ENCODE measurements at regions not wholly inside any gene's neighbourhood (a gene's known extent, or its start where the extent isn't known, plus 50 kb on each side); places are given as distances from the start of the nearest gene placed in this dataset.

DNA sequence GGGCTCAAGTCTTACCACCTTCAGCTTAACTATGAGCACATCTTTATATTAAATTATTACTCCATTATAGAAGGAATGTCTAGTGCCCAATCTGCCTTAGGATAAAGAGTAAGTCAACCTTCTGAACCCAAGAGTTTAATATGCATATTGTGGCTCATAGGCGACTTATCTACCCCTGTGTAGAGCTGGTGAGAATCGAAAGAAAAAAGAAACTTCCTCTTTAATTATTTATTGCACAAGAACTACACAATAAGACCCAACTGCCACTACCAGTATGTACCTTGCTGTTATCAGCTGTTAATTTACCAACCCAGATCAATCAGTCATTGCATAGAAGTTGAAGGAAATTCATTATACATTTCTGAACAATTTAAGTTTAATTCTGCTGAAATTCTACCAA, 329.1 kb upstream of the SLC24A2 start (continued):
- no peak for TF ChIP-seq CEBPB (tag; IDR thresholded peaks at IDR 0.05)

DNA sequence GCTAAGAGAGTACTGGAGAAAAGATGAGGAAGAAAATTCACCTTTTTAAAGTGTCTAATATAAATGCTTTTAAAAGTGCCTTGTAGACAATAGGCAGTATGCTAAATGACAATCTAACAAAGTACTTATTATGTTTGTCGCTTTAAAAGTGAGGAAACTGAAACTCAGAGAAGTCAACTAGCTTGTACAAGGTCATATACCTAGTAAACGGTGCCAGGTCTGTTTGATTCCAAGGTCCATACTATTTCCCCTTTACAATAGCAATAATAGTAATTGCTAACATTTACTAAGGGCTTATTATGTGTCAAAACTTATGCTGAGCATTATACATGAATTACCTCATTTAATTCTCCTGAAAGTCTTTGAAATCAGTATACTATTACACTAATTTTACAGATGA, 328.6 kb upstream of the SLC24A2 start:
- H3K9ac ChIP-seq (ENCODE audit: insufficient read depth in 1 of 2, low read depth in 2 of 2, low read length in 2 of 2) = no peak overlapping the region

DNA sequence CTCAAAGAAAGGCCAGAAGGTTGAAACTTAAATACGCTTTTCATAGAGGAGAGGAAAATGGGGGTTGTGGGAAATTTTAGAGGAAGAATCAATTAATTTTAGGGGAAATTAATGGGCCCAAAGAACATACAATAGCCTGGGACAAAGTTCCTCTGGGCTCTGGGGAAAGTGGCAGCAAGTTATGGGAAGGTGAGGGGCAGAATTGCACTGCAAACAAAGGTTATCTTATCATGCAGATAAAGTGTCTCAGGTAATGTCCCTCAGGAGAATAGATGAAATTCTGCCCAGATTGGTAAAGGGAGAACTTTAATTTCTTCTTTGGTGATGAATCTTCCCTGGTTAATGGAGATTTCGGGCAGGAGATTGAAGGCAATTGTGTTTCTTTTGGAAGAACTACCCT, 326.1 kb upstream of the SLC24A2 start:
- no peaks in the 10 kb centered on the region for H3K36me3 ChIP-seq (ENCODE audit: control insufficient read depth, insufficient read depth, low read length)
- no peak for FAIRE-seq
- no peaks in the 10 kb centered on the region for H4K20me1 ChIP-seq (replicated peaks; ENCODE audit: control insufficient read depth, insufficient read depth, low read length)
- no TSS peak for BruUV-seq (replicated peaks)
- no peaks in the 10 kb centered on the region for H3K9me1 ChIP-seq (ENCODE audit: control insufficient read depth, insufficient read depth, low read length)
- POLR2A ChIA-PET = no interaction called here
- H3K4me3 ChIP-seq = no peak overlapping the region
- WGBS (ENCODE audit: insufficient coverage, low coverage, missing lambda C conversion rate) = 0% methylated on average over 2 of the region's 2 CpGs
- no peak overlapping the region for H3K27ac ChIP-seq (ENCODE audit: extremely low read depth, low read depth, low read length)
- no peaks in the 10 kb centered on the region for H3K4me1 ChIP-seq (replicated peaks in 1 of 2; ENCODE audit: control insufficient read depth in 2 of 2, insufficient read depth in 2 of 2, low read length in 2 of 2)
- H3K79me2 ChIP-seq (ENCODE audit: control insufficient read depth, insufficient read depth, low read length) = no peaks in the 10 kb centered on the region
- no peak overlapping the region for H3K4me2 ChIP-seq (ENCODE audit: insufficient read depth, low read length)
- no peaks in the 10 kb centered on the region for H3K9me3 ChIP-seq (replicated peaks; ENCODE audit: control insufficient read depth, insufficient read depth, low read depth, low read length)
- CTCF ChIA-PET (ENCODE audit: low intra/inter-chr PET ratio) = no interaction called here
- in situ Hi-C loops (cut with MboI) = no loop called here
- no peaks in the 10 kb centered on the region for H3K27me3 ChIP-seq (ENCODE audit: control insufficient read depth in 2 of 2, insufficient read depth in 2 of 2, low read length in 2 of 2)
- intact Hi-C loops (cut with micrococcal nuclease) = no loop called here
- H3K9ac ChIP-seq (ENCODE audit: insufficient read depth in 1 of 2, low read depth in 2 of 2, low read length in 2 of 2) = no peak overlapping the region
- H2AFZ ChIP-seq (ENCODE audit: low read depth, low read length) = no peak overlapping the region
- ATAC-seq = no peak
- no peak for DNase-seq (ENCODE audit: extremely low read depth in 1 of 4, low spot score in 3 of 4)
- no peak for TF ChIP-seq CBX3 (IDR thresholded peaks at IDR 0.05; ENCODE audit: borderline replicate concordance in 1 of 2, low read length in 2 of 2)

More for the DNA sequence above, 328.6 kb upstream of the SLC24A2 start:
- Histone ChIP-seq H3K27me3 (ENCODE audit: control insufficient read depth in 2 of 2, insufficient read depth in 2 of 2, low read length in 2 of 2) (no peaks in the 10 kb centered on the region), H3K9me1 (ENCODE audit: control insufficient read depth, insufficient read depth, low read length) (no peaks in the 10 kb centered on the region), H3K79me2 (ENCODE audit: control insufficient read depth, insufficient read depth, low read length) (no peaks in the 10 kb centered on the region), H3K4me3 (no peak overlapping the region), H3K4me1 (replicated peaks in 1 of 2; ENCODE audit: control insufficient read depth in 2 of 2, insufficient read depth in 2 of 2, low read length in 2 of 2) (no peaks in the 10 kb centered on the region), H3K9me3 (replicated peaks; ENCODE audit: control insufficient read depth, insufficient read depth, low read depth, low read length) (no peaks in the 10 kb centered on the region), H2AFZ (ENCODE audit: low read depth, low read length) (no peak overlapping the region), H4K20me1 (replicated peaks; ENCODE audit: control insufficient read depth, insufficient read depth, low read length) (no peaks in the 10 kb centered on the region), H3K4me2 (ENCODE audit: insufficient read depth, low read length) (no peak overlapping the region), H3K36me3 (ENCODE audit: control insufficient read depth, insufficient read depth, low read length) (no peaks in the 10 kb centered on the region), H3K27ac (ENCODE audit: extremely low read depth, low read depth, low read length) (no peak overlapping the region)
- BruUV-seq (replicated peaks) = no TSS peak
- no peak for FAIRE-seq
- ATAC-seq = no peak
- TF ChIP-seq RBM15 (IDR thresholded peaks at IDR 0.05; ENCODE audit: insufficient read depth, low read length) = no peak
- no peak for DNase-seq (ENCODE audit: extremely low read depth in 1 of 4, low spot score in 3 of 4)
- intact Hi-C loops (cut with micrococcal nuclease) (no loop called here), in situ Hi-C loops (cut with MboI) (no loop called here)
- CTCF ChIA-PET (ENCODE audit: low intra/inter-chr PET ratio) = no interaction called here
- POLR2A ChIA-PET = no interaction called here
- WGBS (ENCODE audit: insufficient coverage, low coverage, missing lambda C conversion rate) = 0% methylated on average over 2 of the region's 2 CpGs
